HG03064 (cell line): ENCODE measurements at regions not wholly inside any gene's neighbourhood (a gene's known extent, or its start where the extent isn't known, plus 50 kb on each side); places are given as distances from the start of the nearest gene placed in this dataset.
"Not testable (repeated sequence)": the region's sequence is repeated elsewhere in the genome, so short reads cannot be mapped to it uniquely, and the experiment has no call there.

ENCODE experiments used
- ATAC-seq: cut with Tn5 transposase; IDR thresholded peaks from one replicate; pipeline ENCODE4 v1.9.1; 2021; ENCODE audit warnings: low read depth; ENCODE audit not compliant: unreplicated experiment

DNA sequence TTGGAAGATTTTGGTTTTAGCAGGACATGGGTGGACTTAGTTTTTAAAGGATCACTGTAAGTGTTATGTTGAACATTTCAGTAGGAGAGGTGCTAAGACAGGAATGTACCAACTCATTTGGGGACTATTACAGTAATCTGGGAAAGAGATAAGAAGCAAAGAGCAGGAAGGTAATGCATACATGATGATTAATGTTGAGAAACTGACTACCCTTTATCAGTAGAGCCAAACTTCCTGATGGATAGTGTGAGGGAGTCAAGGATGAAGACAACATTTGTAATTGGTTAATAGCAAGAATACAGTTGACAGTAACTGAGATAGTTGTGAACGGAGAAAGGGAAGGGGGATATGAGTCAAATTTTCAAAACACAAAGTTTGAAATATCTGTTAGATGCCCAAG lies 421.9 kb upstream of the PRR20A start:
- ATAC-seq, result no peak

DNA sequence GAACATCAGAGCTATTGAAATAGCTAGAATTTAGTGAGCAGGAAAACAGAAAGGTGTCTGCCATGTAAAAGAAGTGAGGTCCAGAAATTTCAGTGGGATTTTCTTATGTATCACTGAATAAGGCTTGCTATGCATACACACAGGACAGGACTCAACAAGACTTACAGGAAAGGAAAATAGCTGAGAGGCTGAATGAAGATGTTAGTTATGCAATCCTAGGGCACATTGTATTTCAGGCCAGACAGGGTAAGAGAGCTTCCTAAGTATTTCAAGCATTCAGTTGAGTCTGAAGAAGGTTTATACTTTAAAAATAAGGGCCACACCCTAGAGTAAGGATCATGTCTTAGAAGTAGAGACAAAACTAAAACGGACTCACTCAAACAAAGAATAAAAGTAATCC lies 419.9 kb upstream of the PRR20A start:
- no peak for ATAC-seq

DNA sequence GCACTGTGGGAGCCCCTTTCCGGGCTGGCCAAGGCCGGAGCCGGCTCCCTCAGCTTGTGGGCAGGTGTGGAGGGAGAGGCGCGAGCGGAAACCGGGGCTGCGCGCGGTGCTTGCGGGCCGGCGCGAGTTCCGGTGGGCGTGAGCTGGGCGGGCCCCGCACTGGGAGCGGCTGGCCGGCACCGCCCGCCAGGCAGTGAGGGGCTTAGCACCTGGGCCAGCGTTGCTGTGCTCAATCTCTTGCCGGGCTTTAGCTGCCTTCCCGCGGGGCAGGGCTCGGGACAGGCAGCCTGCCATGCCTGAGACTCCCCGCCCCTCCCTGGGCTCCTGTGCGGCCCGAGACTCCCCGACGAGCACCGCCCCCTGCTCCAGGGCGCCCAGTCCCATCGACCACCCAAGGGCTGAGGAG lies 405.2 kb upstream of the PRR20A start:
- ATAC-seq, result no peak

DNA sequence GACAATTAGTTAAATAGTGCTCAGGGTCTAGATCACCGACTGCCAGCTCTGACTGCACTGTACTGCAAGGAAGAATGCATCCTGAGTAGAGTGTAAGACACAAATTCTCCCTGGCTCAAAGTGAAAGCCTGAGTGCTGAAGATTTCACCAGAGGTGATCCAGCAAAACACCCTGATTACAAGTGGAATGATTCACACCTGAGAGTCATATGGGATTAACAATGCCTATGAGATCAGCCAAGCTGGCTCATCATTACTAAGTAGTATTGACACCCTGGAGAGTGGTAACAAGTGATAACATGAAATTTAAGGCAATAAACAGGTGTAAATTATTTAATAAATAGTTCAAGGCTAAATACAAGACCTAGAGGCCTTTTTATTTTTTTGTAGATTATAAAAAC lies 403.8 kb upstream of the PRR20A start:
- ATAC-seq, result no peak

DNA sequence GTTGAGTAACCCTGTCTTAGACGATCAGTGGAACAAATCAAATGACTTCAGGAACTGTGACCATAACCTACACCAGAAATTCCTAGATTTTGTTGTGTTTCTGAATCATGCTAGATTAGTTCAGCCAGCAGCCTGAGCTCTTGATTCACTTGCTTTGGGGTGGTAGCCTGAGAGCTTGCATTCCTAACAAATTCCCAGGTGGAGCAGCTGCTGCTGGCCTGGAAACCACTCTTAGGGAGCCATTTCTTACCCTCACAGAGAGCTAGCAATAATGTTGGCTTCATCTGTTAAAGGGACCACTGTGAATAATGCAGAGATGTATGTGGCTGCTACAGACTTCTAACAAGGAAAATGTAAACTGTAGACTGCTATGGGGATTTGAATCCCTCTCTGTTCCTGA lies 388.1 kb upstream of the PRR20A start:
- no peak for ATAC-seq

DNA sequence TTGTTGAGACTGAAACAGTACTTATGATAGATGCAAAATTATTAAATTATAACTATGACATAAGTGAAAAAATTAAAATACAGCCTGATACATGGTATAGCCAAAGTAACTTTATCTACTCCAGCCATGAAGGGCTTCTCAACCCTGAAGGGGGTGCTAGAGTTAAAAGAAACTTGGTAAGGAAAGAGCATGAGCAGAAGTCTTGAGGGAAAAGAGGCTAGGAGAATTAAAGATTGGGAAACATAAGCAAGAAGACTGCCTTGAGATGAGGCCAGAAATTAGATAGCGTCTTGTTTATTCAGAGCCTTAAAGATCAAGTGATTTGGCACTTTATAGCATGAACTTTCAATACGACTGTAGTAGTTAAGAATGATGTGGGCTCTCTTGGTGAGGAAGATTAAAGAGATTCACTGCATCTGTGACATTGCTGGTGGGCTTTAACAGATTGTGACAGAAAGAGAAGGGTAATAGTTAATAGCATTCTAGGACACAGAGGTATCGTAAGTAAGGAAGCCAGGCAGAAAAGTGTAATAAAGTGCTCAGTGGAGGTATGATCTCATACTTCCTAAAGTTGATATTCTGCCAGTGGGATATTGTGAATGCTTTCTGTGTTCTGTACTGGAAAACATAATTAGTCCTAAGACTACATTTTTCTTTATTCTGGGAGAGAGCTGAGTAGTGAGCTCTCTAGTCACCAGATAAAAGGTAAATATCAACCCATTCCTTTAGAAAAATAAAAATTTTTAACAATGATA lies 385.4 kb upstream of the PRR20A start:
- no peak for ATAC-seq

DNA sequence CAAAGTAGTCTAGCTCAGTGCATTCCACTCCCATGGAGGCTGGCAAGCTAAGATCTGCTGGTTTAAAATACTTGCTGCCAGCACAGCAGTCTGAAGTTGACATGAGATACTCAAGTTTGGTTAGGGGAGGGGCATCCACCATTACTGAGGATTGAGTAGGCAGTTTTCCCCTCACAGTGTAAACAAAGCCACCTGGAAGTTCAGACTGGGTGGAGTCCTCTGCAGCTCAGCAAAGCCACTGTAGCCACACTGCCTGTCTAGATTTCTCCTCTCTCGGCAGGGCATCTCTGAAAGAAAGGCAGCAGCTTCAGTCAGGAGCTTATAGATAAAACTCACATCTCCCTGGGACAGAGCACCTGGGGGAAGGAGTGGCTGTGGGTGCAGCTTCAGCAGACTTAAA lies 377.4 kb upstream of the PRR20A start:
- not testable (repeated sequence) for ATAC-seq

DNA sequence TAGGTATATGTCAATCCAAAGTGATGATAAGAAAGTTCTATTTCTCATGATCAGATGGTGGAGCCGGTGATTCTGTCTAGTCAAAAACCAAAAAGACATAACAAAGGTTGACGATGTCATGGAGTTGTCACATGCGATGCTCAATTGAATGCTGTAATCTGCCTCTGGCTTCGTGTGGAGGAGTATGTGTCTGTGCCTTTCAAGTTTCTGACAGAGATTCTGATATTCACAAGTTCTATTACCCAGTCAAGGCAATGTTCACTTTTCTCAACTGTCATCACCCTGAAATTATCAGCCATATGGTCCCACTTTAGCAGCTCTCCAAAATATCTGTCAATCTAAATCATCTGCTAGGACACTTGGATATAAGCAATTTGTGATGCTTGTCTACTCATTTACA lies 367.6 kb upstream of the PRR20A start:
- no peak for ATAC-seq

DNA sequence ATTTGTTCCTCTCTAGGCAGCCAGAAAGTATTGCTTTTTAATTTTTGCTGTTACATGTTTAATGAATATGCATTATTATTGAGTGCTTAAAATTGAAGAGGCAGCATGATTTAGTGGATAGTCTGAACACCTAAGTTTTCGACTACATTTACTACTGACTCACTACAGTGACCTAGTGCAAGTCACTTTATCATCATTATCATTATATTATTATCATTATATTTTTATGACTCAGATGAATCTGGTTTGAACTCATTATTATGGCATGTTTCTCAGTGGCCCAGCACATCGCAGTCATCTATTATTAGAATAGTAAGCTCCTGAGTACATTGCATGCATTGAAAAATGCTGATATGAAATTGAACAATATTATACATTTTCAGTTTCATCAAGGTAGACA lies 351.2 kb upstream of the PRR20A start:
- ATAC-seq, result no peak

DNA sequence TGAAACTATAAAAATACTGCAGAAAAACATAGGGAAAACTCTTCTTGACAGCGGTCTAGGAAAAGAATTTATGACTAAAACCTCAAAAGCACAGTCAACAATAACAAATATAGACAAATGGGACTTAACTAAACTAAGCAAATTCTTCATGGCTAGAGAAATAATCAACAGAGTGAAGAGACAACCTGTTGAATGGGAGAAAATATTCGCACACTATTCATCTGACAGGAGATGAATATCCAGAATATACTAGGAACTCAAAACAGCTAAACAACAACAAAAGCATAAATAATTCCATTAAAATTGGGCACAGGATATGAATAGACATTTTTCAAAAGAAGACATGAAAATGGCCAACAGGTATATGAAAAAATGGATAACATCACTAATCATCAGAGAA lies 303.6 kb upstream of the PRR20A start:
- no peak for ATAC-seq

DNA sequence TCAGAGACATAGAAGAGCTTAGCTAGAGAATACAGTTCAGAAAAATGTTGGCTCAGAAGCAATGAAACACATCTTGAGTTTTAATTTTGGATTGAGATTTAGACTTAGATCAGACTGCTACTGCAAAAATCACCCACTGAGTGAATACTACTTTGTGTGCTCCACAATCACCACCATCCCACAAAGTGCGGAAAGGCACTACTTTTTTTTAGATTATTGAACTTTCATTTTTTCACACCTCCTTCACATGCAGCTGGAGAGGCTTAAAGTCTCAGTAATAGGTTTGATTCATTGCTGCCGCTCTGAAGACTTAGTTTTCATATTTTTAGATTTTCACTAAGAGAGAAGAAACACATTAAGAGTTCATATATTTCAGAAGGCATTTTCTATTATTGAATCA lies 289.9 kb upstream of the PRR20A start:
- no peak for ATAC-seq

DNA sequence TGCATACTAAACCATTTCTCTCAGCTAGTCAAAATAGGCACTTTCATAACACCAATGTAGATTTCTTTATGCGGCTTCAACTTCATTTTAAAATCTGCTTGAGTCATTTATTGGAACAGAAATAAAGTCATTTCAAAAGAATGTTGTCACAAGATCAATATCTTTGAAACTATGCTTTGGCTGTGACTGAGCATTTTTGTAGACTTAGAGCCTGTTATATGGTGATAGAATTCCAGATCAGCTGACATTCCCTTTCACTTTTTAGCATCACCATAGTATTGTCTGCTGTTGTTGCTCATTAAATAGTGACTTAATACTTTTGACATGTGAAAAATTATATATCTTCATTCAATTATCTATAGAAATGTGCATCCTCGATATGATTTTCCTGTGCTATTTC lies 279.2 kb upstream of the PRR20A start:
- ATAC-seq, result no peak

DNA sequence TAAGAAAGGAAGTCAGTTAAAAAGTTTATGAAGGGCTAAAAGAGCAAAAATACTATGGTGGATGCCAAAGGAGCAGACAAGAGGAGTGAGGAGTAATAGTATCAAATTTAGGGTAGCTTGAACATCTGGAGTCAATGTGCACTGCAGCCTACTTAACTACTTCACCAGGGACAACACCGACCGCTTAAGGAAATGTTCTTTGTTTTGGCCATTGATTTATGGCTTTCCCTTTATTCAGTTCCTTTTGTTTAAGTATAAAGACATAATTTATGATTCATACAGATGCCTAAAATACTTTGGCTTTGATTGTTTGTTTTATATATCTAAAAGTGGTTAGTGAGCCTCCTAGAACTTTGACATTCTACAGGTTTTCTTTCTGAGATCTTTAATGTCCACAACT lies 276.3 kb upstream of the PRR20A start:
- ATAC-seq, result no peak

DNA sequence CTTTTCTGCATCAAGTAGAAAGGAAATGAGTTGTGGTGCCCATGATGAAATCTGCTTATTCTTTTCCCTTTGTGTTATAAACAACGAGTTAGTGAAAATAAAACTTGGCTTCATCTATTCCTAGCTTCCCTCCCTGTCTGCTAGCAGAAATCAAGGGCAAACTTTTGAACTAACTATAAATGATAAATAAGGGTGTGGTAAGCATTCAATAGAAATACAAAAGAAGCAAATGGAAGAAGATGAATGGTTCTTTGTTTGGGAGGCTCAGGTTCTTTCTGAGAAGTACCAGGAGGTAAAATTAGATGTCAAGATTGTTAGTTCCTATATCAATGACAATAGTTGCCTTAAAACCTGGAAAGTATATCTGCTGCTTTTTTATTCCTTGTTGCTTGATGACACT lies 275.3 kb upstream of the PRR20A start:
- ATAC-seq, result no peak

DNA sequence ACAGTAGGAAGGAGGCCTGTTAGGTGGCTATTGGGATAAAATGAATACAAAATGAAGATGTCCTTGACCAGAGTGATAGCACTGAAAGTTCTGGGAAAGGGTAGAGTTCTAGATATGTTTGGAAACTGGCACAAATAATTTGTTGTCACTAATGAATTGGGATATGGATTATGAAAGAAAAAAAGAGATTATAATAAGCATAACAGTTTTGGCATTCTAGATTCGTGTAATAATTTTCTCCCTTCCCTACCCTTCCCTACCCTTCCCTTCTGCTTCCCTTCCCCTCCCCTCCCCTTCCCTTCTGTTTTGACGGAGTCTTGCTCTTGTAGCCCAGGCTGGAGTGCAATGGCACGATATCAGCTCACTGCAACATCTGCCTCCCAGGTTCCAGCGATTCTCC lies 271.0 kb upstream of the PRR20A start:
- no peak for ATAC-seq

DNA sequence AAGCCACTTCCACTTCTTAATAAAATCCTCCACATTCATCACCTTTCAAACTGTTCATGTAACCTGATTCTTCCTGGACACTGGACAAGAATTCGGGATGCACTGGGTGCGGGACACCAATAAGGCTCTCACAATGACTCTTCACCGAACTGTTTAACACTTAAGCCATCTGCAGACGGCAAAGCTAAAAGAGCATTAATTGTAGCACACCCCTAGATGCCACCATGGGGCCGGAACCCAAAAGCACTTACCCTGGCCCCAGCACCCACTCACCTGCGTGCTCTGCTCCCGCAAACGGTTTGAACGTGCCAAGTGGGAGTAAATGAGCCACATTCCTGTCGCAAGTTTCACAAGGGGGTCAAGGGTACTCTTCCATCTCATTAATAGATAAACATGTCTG lies 254.3 kb upstream of the PRR20A start:
- no peak for ATAC-seq

DNA sequence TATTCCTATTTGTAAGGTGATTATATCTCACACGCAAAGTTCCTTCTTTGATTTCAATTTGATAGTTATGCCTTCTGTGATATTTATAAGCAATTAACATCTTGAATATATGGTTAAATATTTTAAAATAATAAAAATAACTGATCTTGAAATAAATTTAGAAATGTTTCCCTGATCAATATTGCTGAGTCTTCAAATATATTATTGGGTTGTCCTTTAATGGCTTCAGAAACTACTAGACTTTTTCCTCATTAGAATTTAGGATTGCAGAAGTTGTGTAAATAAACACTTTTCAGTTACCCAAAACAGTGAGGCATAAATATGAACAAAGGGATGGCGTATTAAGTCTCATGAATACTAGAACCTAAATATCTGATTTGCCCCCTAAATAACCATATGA lies 252.3 kb upstream of the PRR20A start:
- ATAC-seq, result no peak

DNA sequence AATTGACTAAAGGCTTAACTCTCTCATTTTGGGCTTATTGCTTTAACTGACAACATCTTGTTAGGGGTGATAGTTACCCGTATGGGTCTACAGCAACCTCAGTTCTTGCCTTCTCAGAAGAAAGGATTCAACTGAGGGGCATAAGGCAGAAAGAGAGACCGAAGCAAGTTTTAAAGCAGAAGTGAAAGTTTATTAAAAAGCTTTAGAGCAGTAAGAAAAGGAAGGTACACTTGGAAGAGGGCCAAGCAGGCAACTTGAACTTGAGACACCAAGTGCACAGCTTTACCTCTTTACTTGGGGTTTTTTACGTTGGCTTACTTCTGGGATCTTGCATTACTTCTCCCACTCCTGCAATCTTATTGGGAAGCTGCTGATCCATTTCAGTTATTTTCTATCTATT lies 246.9 kb upstream of the PRR20A start:
- no peak for ATAC-seq

DNA sequence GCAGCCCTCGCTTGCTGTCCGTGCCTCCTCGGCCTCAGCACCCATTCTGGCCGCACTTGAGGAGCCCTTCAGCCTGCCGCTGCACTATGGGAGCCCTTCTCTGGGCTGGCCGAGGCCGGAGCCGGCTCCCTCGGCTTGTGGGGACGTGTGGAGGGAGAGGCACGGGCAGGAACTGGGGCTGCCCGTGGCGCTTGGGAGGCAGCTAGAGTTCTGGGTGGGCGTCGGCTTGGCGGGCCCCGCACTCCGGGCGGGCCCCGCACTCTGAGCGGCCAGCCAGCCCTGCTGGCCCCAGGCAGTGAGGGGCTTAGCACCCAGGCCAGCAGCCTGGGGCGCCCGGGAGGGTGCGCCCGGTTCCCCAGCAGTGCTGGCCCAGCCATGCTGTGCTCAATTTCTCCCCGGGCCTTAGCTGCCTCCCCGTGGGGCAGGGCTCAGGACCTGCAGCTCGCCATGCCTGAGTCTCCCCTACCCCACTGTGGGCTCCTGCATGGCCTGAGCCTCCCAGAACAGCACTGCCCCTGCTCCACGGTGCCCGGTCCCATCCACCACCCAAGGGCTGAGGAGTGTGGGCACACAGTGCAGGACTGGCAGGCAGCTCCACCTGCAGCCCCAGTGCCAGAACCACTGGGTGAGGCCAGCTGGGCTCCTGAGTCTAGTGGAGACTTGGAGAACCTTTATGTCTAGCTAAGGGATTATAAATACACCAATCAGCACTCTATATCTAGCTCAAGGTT lies 240.0 kb upstream of the PRR20A start:
- ATAC-seq, result no peak

DNA sequence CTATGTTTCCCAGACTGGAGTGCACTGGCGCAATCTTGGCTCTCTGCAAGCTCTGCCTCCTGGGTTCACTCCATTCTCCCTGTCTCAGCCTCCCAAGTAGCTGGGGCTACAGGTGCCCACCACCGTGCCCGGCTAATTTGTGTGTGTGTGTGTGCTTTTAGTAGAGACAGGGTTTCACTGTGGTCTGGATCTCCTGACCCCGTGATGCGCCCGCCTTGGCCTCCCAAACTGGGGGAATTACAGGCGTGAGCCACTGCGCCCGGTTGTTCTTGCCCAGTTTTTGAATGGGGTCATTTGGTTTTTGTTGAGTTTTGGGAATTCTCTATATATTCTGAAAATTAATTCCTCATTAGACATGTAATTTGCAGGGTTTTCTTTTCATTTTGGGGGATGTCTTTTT lies 238.4 kb upstream of the PRR20A start:
- no peak for ATAC-seq

DNA sequence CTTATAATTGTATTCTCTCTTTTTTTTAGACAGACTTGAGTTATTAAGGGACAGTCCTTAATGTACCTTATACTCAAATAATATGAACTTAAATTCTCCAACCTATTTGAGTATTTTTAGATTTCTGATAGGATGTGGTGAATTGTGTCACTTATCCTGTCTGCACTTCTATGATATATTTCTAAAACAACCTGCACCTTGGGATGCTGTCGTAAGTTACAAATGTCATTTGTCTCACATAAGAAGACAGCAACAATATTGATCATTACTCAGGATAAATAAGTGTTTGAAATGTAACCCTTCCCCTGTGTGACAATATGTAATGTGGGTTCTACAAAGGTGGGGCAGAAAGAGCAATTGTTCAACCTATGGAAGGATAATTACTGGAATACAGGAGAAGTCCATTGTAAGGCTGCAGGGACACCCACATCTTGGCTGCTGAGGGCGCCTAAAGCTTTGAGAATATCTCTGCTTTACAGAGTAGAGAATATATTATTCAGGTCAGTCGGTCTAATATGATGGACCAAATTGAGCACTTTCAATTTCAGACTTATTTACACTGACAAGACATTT lies 236.9 kb upstream of the PRR20A start:
- ATAC-seq, result no peak

DNA sequence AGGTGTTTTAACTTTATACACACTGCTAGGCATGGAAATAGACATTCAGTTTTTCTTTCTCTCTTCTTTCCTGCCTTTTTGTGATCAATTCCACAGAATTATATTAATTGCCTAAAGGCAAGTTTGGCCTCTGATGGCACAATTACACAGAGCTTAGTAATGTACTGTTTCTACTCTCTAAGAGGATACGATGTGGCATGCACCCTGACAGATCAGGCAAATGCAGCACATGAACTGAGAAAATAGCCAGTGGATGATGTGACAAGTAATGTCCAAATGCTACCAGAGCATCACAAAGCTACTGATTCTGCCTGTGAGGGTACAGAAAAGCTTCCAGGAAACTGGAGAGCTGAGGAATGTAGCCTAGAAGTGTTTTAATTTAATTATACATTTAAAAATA lies 233.8 kb upstream of the PRR20A start:
- ATAC-seq, result no peak
